GM23338 (cell line): ENCODE measurements at regions not wholly inside any gene's neighbourhood (a gene's known extent, or its start where the extent isn't known, plus 50 kb on each side); places are given as distances from the start of the nearest gene placed in this dataset.

Experiments used
- ATAC-seq: fragments of 200-7000 bp; cut with Tn5 transposase; 3 replicates; pipeline ENCODE4 v1.9.1; 2020
- DNase-seq: peaks from one replicate; pipeline ENCODE4 v3.0.0-alpha.2; 2015; ENCODE audit warnings: low spot score
- H2AFZ ChIP-seq: fragments of 200-600 bp; sonication (generic); 2 replicates; pipeline ENCODE4 v1.8.0; 2016; ENCODE audit warnings: antibody characterized with exemption, mild to moderate bottlenecking, moderate library complexity
- H3F3A ChIP-seq: fragments of 200-600 bp; sonication (generic); replicated peaks from 2 replicates; pipeline ENCODE4 v1.8.0; 2017; ENCODE audit warnings: antibody characterized with exemption, mixed run types, low read depth
- H3K27ac ChIP-seq: fragments of 200-600 bp; sonication (generic); 2 replicates; pipeline ENCODE4 v1.6.1; 2016; ENCODE audit warnings: low read depth
- H3K27me3 ChIP-seq: fragments of 200-600 bp; sonication (generic); 2 replicates; pipeline ENCODE4 v1.8.0; 2016; ENCODE audit warnings: mild to moderate bottlenecking, mixed run types, moderate library complexity; ENCODE audit not compliant: insufficient read depth
- H3K36me3 ChIP-seq: fragments of 200-600 bp; sonication (generic); 2 replicates; pipeline ENCODE4 v1.8.0; 2016; ENCODE audit warnings: mild to moderate bottlenecking; ENCODE audit not compliant: insufficient read depth
- H3K4me1 ChIP-seq: fragments of 200-600 bp; sonication (generic); 2 replicates; pipeline ENCODE4 v1.8.0; 2016; ENCODE audit warnings: mild to moderate bottlenecking, moderate library complexity; ENCODE audit not compliant: insufficient read depth
- H3K4me2 ChIP-seq: fragments of 200-600 bp; sonication (generic); 2 replicates; pipeline ENCODE4 v1.7.1; 2017; ENCODE audit warnings: mixed run types
- H3K4me3 ChIP-seq: fragments of 200-600 bp; sonication (generic); 2 replicates; pipeline ENCODE4 v1.6.1; 2016; ENCODE audit warnings: mixed run types
- H3K79me2 ChIP-seq: fragments of 200-600 bp; sonication (generic); replicated peaks from 2 replicates; pipeline ENCODE4 v1.8.0; 2017; ENCODE audit warnings: mild to moderate bottlenecking; ENCODE audit not compliant: insufficient read depth
- H3K9me2 ChIP-seq: fragments of 200-600 bp; sonication (generic); 2 replicates; pipeline ENCODE4 v1.8.0; 2017; ENCODE audit not compliant: insufficient read depth
- H4K20me1 ChIP-seq: fragments of 200-600 bp; sonication (generic); replicated peaks from 2 replicates; pipeline ENCODE4 v1.8.0; 2017; ENCODE audit warnings: mild to moderate bottlenecking; ENCODE audit not compliant: insufficient read depth
- H3K27ac Mint-ChIP-seq: 2 replicates; pipeline ENCODE4 v1.8.0; 2020; ENCODE audit warnings: inconsistent platforms, mild to moderate bottlenecking, moderate library complexity, mixed read lengths
- H3K27me3 Mint-ChIP-seq: 3 replicates; pipeline ENCODE4 v1.8.0; 2022; ENCODE audit warnings: low read depth, mild to moderate bottlenecking, moderate library complexity, mixed read lengths, inconsistent platforms; ENCODE audit not compliant: insufficient read depth, poor library complexity
- H3K36me3 Mint-ChIP-seq: 3 replicates; pipeline ENCODE4 v1.8.0; 2021; ENCODE audit warnings: low read depth, mild to moderate bottlenecking, inconsistent platforms, moderate library complexity, mixed read lengths
- H3K4me1 Mint-ChIP-seq: 3 replicates; pipeline ENCODE4 v1.8.0; 2020; ENCODE audit warnings: mild to moderate bottlenecking, inconsistent platforms, mixed read lengths
- H3K4me3 Mint-ChIP-seq: 3 replicates; pipeline ENCODE4 v1.8.0; 2021; ENCODE audit warnings: moderate library complexity, mild to moderate bottlenecking, inconsistent platforms, mixed read lengths
- H3K9me3 Mint-ChIP-seq: 3 replicates; pipeline ENCODE4 v1.8.0; 2020; ENCODE audit warnings: moderate library complexity, mild to moderate bottlenecking, inconsistent platforms, mixed read lengths
- CREB1 ChIP-seq: fragments of 250-450 bp; sonication (Bioruptor Pico); IDR thresholded peaks from 2 replicates; pipeline ENCODE4 v1.5.0; 2020; ENCODE audit warnings: low read depth, mild to moderate bottlenecking, moderate library complexity
- CTCF ChIP-seq, 2 experiments: fragments of 200-600 bp in 1 of 2; sonication (generic) in 1 of 2; conservative IDR thresholded peaks; 2 replicates each; pipeline versions ENCODE4 v1.5.1 to v1.6.1; 2016 to 2017; ENCODE audit warnings: antibody characterized with exemption in 2 of 2, low read depth in 2 of 2, mild to moderate bottlenecking in 2 of 2, moderate library complexity in 1 of 2
- ETS1 ChIP-seq: IDR thresholded peaks from 2 replicates; pipeline ENCODE4 v1.6.1; 2016; ENCODE audit warnings: antibody characterized with exemption
- EZH2 ChIP-seq: fragments of 200-600 bp; sonication (generic); IDR thresholded peaks from one replicate; pipeline ENCODE4 v1.8.0; 2017; ENCODE audit warnings: antibody characterized with exemption, mild to moderate bottlenecking, low read depth; ENCODE audit not compliant: unreplicated experiment
- EZH2phosphoT487 ChIP-seq: fragments of 200-600 bp; sonication (generic); IDR thresholded peaks from one replicate; pipeline ENCODE4 v1.8.1; 2018; ENCODE audit warnings: antibody characterized with exemption; ENCODE audit not compliant: unreplicated experiment
- JUNB ChIP-seq: IDR thresholded peaks from one replicate; pipeline ENCODE4 v1.6.1; 2016; ENCODE audit warnings: antibody characterized with exemption; ENCODE audit not compliant: unreplicated experiment
- NANOG ChIP-seq: IDR thresholded peaks from 2 replicates; pipeline ENCODE4 v1.6.1; 2016; ENCODE audit warnings: antibody characterized with exemption, borderline replicate concordance
- POLR2AphosphoS5 ChIP-seq: IDR thresholded peaks from 2 replicates; pipeline ENCODE4 v1.6.1; 2016; ENCODE audit warnings: antibody characterized with exemption, low read depth
- REST ChIP-seq: IDR thresholded peaks from one replicate; pipeline ENCODE4 v1.6.1; 2018; ENCODE audit warnings: antibody characterized with exemption; ENCODE audit not compliant: unreplicated experiment
- STAT1 ChIP-seq: IDR thresholded peaks from one replicate; pipeline ENCODE4 v1.6.1; 2016; ENCODE audit warnings: antibody characterized with exemption; ENCODE audit not compliant: unreplicated experiment
- ZNF114 ChIP-seq: fragments of 250-450 bp; sonication (Bioruptor Pico); IDR thresholded peaks from 2 replicates; pipeline ENCODE4 v1.5.0; 2020; ENCODE audit warnings: mild to moderate bottlenecking, moderate library complexity
- ZNF331 ChIP-seq: fragments of 250-450 bp; sonication (Bioruptor Pico); IDR thresholded peaks from 2 replicates; pipeline ENCODE4 v1.5.0; 2020; ENCODE audit warnings: low read depth, mild to moderate bottlenecking, moderate library complexity
- ZNF462 ChIP-seq: fragments of 250-450 bp; sonication (Bioruptor Pico); IDR thresholded peaks from 2 replicates; pipeline ENCODE4 v1.5.0; 2020; ENCODE audit warnings: mild to moderate bottlenecking, moderate library complexity

- H3K4me2 ChIP-seq: no peak overlapping the region
- no peak overlapping the region for H3K4me3 Mint-ChIP-seq
Measured at GRCh38 chr7:25850216-25850615, 301.8 kb upstream of the NFE2L3 start.

More at GRCh38 chr7:25850216-25850615, 301.8 kb upstream of the NFE2L3 start:
- no peaks in the 10 kb centered on the region for H3K79me2 ChIP-seq
- TF ChIP-seq ZNF114 (CRISPR knock-in tag) (no peak), REST (no peak), CTCF (conservative IDR thresholded peaks at IDR 0.05; ENCODE audit: low read depth in 2 of 2) (no peak), STAT1 (no peak), ZNF462 (no peak), JUNB (no peak), EZH2 (no peak), NANOG (no peak), ETS1 (no peak), EZH2phosphoT487 (no peak), CREB1 (no peak), ZNF331 (CRISPR knock-in tag) (no peak), POLR2AphosphoS5 (no peak)
- DNase-seq: no peak
- peaks cover 15% of the 10 kb centered on the region for H3K4me1 ChIP-seq
- Mint-ChIP-seq H3K27me3 (peaks cover 33% of the 10 kb centered on the region), H3K9me3 (no peaks in the 10 kb centered on the region), H3K27ac (no peak overlapping the region), H3K4me1 (peaks cover 21% of the 10 kb centered on the region), H3K36me3 (no peaks in the 10 kb centered on the region)
- no peak overlapping the region for H2AFZ ChIP-seq
- H3K9me2 ChIP-seq: no peaks in the 10 kb centered on the region
- no peak overlapping the region for H3K4me3 ChIP-seq
- ATAC-seq: no peak
- H3K36me3 ChIP-seq: no peaks in the 10 kb centered on the region
- no peak overlapping the region for H3K27ac ChIP-seq
- no peaks in the 10 kb centered on the region for H3F3A ChIP-seq
- H3K27me3 ChIP-seq: peaks cover 32% of the 10 kb centered on the region
- H4K20me1 ChIP-seq: no peaks in the 10 kb centered on the region
